Gastrocnemius medialis (tissue), 4 donors: ENCODE measurements at regions not wholly inside any gene's neighbourhood (a gene's known extent, or its start where the extent isn't known, plus 50 kb on each side); places are given as distances from the start of the nearest gene placed in this dataset.

Source experiments
- CTCF ChIP-seq, 5 experiments: fragments of 450-650 bp in 3 of 5; fragments of 200-600 bp in 2 of 5; sonication (generic) in 2 of 5; IDR thresholded peaks in 4 of 5; conservative IDR thresholded peaks in 1 of 5; 1 replicate in 4 of 5; 2 replicates in 1 of 5; pipeline ENCODE4 v1.5.1; 2016 to 2019; ENCODE audit warnings: antibody characterized with exemption in 5 of 5, mild to moderate bottlenecking in 3 of 5, moderate library complexity in 3 of 5
- POLR2A ChIP-seq, 2 donors: fragments of 450-650 bp; IDR thresholded peaks; one replicate each; pipeline ENCODE4 v1.6.1; 2017; ENCODE audit warnings: antibody characterized with exemption in 2 of 2, mild to moderate bottlenecking in 2 of 2, moderate library complexity in 2 of 2

- TF ChIP-seq CTCF (IDR thresholded peaks at IDR 0.05 in 4 of 5, conservative IDR thresholded peaks at IDR 0.05 in 1 of 5) (no peak), POLR2A (IDR thresholded peaks at IDR 0.05) (no peak)
Observed at GRCh38 chr5:99763021-99763774, 772.0 kb upstream of the FAM174A start.
